HG03575 (cell line): ENCODE measurements at regions not wholly inside any gene's neighbourhood (a gene's known extent, or its start where the extent isn't known, plus 50 kb on each side); places are given as distances from the start of the nearest gene placed in this dataset.

ENCODE experiments used
- ATAC-seq: cut with Tn5 transposase; IDR thresholded peaks from one replicate; pipeline ENCODE4 v1.9.1; 2021; ENCODE audit not compliant: unreplicated experiment, insufficient number of reproducible peaks, low FRiP score; ENCODE audit errors: extremely low read depth

DNA sequence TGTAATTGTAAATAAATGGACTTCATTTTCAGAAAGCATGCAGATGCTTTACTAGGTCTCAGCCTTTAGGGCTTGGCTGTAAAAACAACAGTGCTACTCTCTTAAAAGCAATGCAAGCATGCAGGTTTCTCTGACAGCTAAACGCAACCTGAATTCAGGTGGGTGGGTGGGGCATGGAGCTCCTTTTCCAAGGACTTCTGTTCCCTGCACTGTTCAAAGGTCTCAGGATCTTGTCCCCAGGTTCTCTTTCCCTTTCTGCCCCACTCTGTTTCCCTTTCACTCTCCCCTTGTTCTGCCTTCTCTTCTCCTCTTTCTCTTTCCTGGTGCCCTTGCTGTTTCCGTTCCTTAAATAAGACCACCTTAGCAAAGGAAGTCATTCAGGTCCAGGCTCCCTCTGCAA lies 1527.5 kb upstream of the SLC10A2 start:
- no peak for ATAC-seq

DNA sequence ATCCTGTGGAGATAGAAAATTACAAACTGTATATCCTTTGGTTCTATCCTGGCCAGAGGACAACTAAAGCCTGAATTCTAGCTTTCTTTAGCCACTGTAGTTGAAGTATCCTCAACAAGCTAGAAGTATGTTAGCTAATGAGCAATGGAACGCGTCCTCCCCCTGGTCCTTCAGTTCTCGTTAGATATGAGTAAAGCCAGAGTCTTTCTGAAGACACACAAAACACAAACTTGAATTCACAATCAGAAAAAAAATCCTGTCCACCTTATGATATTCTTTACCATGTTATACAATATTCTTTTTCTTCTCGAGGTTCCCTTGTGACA lies 1527.0 kb upstream of the SLC10A2 start:
- no peak for ATAC-seq

DNA sequence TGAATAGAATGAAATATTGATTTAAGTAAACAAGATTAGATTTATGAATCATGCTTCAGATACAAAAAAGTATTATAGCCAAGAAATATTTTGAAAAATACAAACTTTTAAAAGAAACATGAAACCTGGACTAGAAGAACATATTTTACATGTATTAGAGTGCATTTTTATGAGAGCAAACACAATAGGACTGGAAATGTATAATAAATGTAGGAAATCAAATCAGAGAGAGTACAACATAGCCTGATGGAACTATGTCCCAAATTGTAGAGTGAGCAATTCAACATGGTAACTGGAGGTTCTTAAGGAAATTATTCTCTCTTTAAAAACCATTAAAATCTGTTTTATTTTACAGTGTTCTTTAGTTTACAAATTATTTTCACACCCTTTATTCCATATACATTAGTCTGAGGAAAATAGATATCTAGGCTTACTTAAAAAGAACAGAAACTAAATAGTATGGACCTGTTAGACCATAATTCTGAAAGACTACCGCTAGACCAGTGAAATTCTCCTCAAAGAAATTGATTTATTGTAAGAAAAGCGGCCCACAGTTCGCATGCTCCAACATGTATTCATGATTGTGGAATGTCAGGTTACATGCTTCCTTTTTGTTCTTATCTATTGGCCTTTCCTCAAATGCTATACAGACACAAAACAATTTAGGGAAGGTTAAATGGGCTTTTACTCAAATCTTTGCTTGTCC lies 1526.5 kb upstream of the SLC10A2 start:
- no peak for ATAC-seq

DNA sequence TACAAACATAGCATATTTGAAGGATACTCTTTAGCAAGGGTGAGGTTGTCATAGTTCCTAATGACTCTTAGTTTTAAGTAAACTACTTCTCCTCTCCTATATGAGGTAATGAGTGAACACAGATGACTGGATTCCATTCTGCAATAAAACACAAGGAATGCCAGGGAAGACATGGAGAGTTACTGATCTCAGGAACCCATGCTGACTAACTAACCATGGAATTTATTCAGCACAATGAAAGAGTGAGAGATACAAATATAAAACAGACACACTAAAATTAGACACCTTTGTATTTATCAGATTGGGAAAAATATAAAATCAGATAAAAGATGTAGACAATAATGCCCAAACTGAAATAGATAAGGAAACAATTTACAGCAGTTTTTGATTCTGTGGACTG lies 1525.9 kb upstream of the SLC10A2 start:
- no peak for ATAC-seq

DNA sequence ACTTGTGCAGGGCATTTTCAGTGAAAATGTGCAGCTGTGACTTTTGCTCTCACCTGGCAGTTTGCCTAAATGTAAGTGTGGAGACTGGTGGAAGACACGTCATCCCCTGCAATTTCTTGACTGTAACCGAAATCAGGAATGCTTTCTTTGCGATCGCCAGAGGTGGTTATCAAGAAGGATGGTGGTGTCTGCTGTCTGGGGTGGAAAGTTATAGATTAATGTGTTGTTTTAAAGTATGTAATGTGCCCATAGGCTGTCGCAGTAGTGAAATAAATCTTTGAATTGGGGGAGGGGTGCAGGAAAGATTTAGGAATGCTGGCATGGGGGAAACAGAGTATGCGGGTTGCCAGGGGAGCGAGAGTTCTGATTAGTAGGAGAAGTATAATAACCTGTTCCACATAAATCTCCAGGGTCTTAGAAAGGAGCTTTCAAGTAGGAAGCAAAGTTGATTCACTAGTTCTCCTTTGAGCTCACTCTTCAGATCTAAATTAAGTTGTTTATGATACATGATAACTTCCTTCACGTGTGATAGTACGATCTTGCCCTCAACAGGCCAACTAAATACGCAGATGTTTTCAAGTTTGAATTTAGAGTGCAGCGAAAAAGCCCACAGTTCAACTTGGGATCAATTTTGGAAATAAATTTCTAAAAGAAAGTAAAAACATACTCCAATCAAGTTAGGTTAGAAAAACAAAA lies 1520.0 kb upstream of the SLC10A2 start:
- ATAC-seq: no peak

DNA sequence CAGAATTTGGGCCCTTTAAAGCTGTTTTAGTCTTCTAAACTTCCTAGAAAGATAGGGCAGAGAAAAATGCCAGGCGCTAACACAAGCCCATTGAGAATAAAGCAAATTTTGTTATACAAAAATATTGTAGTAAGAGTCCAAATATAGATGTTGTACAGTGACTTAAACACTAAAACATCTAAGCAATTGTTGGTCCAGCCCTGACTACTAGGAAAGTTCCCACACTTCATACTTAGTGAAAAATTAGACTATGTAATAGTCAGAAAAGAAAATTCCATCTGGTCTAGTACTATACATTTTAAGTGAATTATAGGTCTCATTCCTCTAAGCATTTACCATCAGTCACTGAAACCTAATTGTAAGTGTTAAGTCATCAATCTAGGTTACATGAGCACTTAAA lies 1518.3 kb upstream of the SLC10A2 start:
- ATAC-seq: no peak

DNA sequence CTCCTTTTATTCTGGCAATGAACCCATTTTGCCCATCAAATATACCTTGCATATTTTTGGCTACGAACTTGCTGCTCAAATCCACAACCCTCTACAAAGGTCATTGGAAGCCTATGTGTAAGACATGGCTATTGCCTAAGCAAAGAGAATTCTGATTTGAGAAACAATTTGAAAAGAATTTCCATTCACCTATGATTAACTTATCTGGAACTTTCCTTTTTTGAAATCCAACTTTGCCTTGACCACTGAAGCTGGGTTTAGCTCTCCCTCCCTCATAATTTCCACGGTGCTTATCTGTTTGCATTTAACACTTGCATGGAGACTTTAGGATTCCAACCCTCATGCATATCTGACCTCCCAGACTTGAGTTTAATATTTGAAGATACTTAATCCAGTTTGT lies 1514.7 kb upstream of the SLC10A2 start:
- ATAC-seq: no peak

DNA sequence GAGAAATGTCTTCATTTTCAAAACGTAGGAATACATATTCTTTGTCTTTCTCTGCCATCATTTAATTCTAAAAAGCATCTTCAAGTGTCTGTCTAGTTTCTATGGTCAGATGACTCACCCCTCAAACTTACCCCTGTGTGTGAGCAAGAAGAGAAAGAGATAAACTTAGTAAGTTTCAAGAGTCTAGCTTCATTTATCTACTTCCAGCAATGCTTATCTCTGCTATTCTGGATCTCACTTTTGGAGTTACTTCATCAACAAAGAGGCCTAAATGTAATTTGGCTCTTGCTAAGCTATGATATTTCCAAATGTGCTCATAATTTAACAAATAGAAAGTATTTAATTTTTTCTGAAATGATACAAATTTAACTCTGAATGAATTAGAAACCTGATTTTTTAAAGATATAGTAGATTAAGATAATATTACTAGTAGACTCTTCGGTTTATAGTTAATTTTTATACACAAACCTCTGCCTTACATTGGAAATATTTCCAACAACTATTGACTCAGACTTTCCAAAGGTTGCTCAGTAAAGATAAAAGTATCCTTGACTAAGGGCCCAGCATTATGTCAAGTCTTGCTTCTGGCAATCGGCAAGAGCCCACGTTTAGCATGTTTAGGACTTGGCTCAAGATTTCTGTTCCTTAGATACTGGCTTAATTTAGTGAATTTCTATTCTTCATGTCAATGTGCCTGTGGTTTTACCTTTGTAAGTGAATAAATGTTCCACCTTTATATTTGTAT lies 1511.0 kb upstream of the SLC10A2 start:
- ATAC-seq: no peak

DNA sequence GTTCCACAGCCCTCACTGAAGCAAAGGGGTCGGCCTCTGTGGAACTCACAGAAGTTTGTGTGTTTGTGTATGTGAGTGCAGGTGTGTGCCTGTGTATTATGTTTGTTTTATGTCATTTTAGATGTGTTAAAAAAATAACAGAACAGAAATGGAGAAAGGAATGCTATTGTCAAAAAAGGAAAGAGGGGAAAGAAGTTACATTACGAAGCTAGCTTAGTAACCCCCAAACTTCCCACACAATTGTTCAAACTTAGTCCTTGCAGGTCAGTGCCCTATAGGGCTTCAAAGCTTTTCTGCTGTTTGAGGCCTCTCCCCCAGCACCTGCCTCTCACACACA lies 1505.6 kb upstream of the SLC10A2 start:
- ATAC-seq: no peak

DNA sequence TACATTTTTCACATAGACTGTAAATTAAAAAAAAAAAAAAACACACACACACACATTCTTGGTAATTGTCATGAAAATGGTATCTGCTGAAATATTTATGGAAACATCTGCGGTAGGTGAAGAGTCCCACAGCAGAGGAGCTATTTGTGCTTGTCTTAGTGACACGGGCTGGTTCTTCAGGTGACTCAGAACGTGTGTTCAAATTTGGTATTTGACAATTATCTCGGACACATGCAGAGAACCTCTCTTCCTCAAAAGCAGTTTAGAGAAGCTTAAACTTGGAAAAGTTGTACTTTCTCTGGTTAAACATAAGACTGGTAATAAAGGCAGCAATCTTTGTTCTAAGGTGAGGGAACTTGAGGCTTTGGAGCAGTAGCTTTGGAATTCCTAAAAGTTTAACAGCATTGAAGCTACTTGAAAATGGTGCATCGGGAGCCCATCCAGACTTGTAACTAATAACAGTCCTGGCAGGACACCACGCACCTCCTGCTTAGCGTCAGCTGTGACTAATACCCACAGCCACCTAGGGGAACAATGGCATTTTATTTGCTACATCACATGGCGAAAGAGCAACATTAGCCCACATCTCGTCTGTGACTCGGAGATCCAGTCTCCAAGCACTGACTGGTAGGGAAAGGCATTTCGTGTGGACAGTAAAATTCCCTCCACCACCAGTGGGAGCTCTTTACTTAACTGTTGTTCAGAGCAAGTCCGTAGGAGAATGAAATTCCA lies 1505.1 kb upstream of the SLC10A2 start:
- ATAC-seq: no peak

DNA sequence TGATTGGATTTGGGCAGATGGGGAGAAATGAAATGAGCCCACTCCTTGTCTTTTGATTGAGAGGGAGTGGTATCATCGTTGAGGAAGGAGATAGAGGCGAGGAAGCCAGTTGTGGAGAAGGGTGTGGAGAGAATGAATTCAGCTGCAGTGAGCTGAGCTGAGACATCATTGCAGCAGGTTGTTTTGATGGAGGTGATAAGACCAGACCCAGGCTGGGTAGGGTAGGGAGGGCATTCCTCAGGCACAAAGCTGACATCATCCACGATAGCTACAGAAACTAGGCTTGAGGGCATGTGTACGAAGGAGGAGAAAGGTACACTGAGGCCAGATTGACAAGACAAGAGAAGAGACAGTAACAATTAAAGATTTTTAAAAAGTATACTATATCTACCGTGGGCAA lies 1500.9 kb upstream of the SLC10A2 start:
- ATAC-seq: no peak

DNA sequence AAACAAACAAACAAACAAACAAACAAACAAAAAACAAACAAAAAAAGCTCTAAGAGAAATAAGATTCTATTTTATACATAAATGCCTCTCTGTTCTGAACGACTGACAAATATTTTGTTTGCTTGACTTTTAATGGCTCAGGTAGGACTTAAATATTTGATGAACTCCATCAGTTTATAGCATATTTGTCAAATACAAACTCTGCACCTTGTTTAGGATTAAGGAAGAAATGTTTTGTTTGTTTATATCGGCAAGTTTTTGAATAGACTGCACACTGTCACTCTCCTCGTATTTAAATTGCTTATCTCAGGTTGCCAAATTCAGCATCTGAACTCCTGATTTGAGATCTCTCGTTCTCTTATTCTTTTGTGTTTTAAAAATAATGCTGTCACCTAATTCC lies 1499.7 kb upstream of the SLC10A2 start:
- ATAC-seq: no peak

DNA sequence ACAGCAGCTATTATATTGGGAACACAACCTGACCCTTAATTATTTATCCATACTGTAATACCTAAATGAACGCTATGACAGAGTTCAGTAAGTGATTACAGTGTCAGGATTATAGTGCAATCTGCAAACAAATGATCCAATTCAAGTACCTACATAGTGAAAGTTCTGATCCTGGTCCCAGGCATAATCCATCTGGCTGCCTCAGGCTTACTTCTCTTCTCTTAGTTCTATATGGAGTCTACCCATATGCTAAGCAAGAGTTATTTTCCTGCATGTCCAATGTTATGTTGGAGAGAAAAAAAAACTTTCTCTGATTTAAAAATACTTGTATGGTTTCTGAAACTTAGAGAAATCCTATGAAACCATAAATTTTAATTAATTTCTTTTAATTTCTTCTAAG lies 1487.7 kb upstream of the SLC10A2 start:
- ATAC-seq: no peak

DNA sequence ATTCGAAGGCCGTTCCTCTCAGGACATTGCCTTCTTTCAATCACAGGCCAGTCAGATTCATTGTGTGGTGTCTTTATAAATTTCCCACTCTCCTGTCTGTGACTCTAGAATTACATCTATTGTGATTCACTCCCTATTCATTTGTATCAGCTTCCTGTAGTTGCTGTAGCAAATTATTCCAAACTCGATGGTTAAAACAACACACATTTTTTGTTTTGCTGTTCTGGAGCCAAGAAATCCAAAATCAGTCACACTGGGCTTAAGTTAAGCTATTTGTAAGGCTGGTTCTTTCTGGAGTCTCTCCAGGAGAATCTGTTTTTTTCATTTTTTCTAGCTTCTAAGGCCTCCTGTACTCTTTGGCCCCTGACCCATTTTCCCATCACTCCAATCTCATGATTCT lies 1487.0 kb upstream of the SLC10A2 start:
- ATAC-seq: no peak

DNA sequence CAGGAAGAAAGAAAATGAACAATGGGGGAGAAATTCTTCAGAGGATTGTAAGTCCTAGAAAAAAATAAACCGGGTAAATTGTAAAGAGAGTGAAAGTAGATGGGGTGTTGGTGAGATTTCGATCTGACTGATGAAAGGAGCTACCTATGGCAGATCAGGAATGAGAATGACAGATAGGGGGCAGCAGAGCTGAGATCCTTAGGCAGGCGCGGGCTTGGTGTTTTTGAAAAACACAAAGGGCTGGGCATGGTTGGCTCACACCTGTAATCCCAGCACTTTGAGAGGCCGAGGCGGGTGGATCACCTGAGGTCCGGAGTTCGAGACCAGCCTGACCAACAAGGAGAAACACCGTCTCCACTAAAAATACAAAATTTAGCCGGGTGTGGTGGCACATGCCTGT lies 1468.6 kb upstream of the SLC10A2 start:
- no peak for ATAC-seq

DNA sequence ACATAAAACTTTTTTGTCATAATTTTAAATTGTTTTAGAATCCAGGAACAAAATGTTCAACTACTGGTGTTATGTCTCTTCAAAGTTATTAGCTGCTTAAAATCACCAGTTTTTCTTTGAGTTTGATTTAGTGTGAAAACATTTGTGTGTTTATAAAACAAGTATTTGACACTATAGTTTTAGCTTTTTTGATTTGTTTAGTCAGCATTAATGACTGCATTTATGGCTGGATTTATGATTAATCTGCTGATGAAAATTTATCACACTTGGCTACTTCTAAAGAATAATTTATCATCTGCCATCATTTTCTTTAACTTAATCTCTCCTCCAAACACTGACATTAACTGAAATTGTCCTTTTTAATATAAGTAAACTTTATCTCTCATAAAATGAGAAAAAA lies 1465.9 kb upstream of the SLC10A2 start:
- ATAC-seq: no peak

DNA sequence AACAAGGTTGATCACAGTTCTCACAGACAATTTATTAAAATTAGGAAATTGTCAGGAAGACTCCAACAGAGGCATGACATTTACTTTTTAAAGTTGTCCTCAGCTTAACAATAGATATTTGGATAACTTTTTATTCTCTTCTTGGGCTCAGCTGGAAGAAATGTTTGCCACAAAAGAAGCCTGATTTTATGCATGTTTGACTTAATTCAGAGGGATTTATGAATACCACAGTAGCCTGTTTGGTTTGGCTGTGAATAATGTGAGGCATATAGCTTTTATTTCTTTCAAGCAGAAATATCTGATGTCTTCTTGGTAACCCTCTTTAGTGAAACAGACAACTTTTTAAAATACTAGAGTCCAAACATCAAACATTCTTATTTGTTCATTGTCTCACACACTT lies 1464.5 kb upstream of the SLC10A2 start:
- ATAC-seq: no peak

DNA sequence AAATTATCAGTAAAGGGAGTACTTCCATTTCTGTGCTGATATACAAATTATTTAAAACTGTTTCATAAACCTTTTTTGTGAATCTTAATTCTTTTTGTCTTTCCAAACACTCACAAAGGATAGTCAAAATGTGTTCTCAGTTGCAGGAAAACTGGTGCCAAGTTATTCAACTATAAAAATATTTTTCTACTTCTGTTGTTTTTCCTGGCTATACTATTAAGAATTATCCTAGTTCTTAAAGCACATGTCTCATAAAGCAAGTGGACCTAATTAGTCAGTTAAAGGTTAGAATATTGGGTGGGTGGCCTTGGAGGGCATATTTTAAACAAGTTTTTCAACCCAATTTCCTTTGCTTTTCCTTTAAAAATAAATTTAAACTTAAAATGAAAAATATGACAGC lies 1460.3 kb upstream of the SLC10A2 start:
- ATAC-seq: no peak

DNA sequence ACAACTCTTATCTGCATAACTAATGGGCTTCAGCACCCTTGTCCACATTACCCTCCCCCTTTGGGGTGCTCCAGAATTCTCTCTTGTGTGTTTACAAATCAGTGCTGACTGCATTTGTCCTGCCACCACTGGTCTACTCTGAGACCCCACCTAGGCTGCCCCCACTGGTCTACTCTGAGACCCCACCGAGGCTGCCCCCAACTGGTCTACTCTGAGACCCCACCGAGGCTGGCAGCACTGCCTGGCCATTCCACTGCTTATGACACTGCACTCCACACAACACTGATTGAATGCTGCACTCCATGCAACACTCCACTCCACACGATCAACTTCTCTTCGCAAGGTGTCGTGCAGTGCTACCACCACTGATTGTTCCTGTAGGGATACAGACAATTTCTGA lies 1459.2 kb upstream of the SLC10A2 start:
- no peak for ATAC-seq
